HepG2 (cell line): ENCODE measurements at regions not wholly inside any gene's neighbourhood (a gene's known extent, or its start where the extent isn't known, plus 50 kb on each side); places are given as distances from the start of the nearest gene placed in this dataset.

Source experiments
- ATAC-seq: fragments of 200-7000 bp; cut with Tn5 transposase; 3 replicates; pipeline ENCODE4 v1.9.1; 2020; ENCODE audit warnings: mild to moderate bottlenecking, moderate library complexity
- BruUV-seq: library from RNA; stranded (reverse); fragments of 400-500 nt; replicated peaks from 2 replicates; lab custom pipeline; 2021; lab: Mats Ljungman, UMichigan
- CTCF ChIA-PET: fragments of 300-600 bp; formaldehyde crosslinking; extraction: SDS; loops from one replicate; lab custom pipeline; 2021; ENCODE audit warnings: low total read pairs, inconsistent platforms, low intra/inter-chr PET ratio; lab: Yijun Ruan, JAX
- POLR2A ChIA-PET: fragments of 350-600 bp; sonication (Branson Sonifier 250); formaldehyde crosslinking; loops from one replicate; lab custom pipeline; 2020; ENCODE audit warnings: antibody characterized with exemption, inconsistent platforms; lab: Yijun Ruan, JAX
- DNase-seq: peaks from one replicate; pipeline ENCODE4 v3.0.0-alpha.2; 2015; ENCODE audit warnings: low spot score
- FAIRE-seq: peaks from 3 replicates; lab custom pipeline; 2011; peaks lifted over from hg19 to GRCh38; lab: Jason Lieb, UNC
- H2AFZ ChIP-seq: one replicate; pipeline ENCODE4 v1.6.1; 2011; ENCODE audit warnings: low read length, inconsistent platforms
- H3K27ac ChIP-seq: fragments of 300-600 bp; 3 replicates; pipeline ENCODE4 v1.8.0; 2011; ENCODE audit warnings: mixed run types, mild to moderate bottlenecking, mixed read lengths, low read length, inconsistent platforms; ENCODE audit not compliant: insufficient read depth; ENCODE audit errors: extremely low read length
- H3K27me3 ChIP-seq, 2 experiments: fragments of 200-600 bp in 1 of 2; 2 replicates in 1 of 2; 3 replicates in 1 of 2; pipeline versions ENCODE4 v1.6.0 to v1.8.0; 2011; ENCODE audit warnings: low read length in 2 of 2, mild to moderate bottlenecking in 2 of 2, moderate library complexity in 2 of 2, inconsistent platforms in 1 of 2; ENCODE audit not compliant: insufficient read depth in 2 of 2, control insufficient read depth in 1 of 2
- H3K36me3 ChIP-seq, 2 experiments: fragments of 200-600 bp in 1 of 2; replicated peaks in 1 of 2; 2 replicates in 1 of 2; 3 replicates in 1 of 2; pipeline versions ENCODE4 v1.5.1 to v1.8.0; 2011; ENCODE audit warnings: low read length in 2 of 2, inconsistent platforms in 1 of 2; ENCODE audit not compliant: insufficient read depth in 2 of 2, control insufficient read depth in 1 of 2
- H3K4me1 ChIP-seq: 2 replicates; pipeline ENCODE4 v1.5.1; 2012; ENCODE audit warnings: low read length, inconsistent platforms; ENCODE audit not compliant: insufficient read depth
- H3K4me2 ChIP-seq: 2 replicates; pipeline ENCODE4 v1.6.0; 2011; ENCODE audit warnings: low read depth, low read length, inconsistent platforms
- H3K4me3 ChIP-seq, 3 experiments: fragments of 200-600 bp in 1 of 3; sonication (generic), shearing (Covaris generic) in 1 of 3; replicated peaks in 1 of 3; 2 replicates each; pipeline ENCODE4 v1.5.1; 2011 to 2016; ENCODE audit warnings: low read length in 3 of 3, inconsistent platforms in 2 of 3, low read depth in 2 of 3, mild to moderate bottlenecking in 2 of 3, control low read depth in 1 of 3, mixed read lengths in 1 of 3; ENCODE audit not compliant: insufficient read depth in 1 of 3
- H3K79me2 ChIP-seq: one replicate; pipeline ENCODE4 v1.6.1; 2011; ENCODE audit warnings: low read length, inconsistent platforms; ENCODE audit not compliant: insufficient read depth
- H3K9ac ChIP-seq: 2 replicates; pipeline ENCODE4 v1.6.0; 2011; ENCODE audit warnings: mild to moderate bottlenecking, low read depth, low read length, inconsistent platforms; ENCODE audit not compliant: insufficient read depth
- H3K9me3 ChIP-seq: 2 replicates; pipeline ENCODE4 v1.5.1; 2012; ENCODE audit warnings: mild to moderate bottlenecking, low read length
- H4K20me1 ChIP-seq: 2 replicates; pipeline ENCODE4 v1.6.0; 2011; ENCODE audit warnings: inconsistent platforms, mild to moderate bottlenecking, low read length, moderate library complexity; ENCODE audit not compliant: insufficient read depth
- ESRRA ChIP-seq: sonication (generic); formaldehyde crosslinking; IDR thresholded peaks from 2 replicates; pipeline ENCODE4 v1.5.1; 2020; ENCODE audit warnings: mild to moderate bottlenecking, low read depth, missing genetic modification reagents
- FOXK2 ChIP-seq: fragments of 450-650 bp; IDR thresholded peaks from 2 replicates; pipeline ENCODE4 v1.6.1; 2016
- HOXA3 ChIP-seq: sonication (generic); formaldehyde crosslinking; IDR thresholded peaks from 2 replicates; pipeline ENCODE4 v1.5.0; 2020; ENCODE audit warnings: missing genetic modification reagents
- NONO ChIP-seq, 2 experiments: fragments of 450-650 bp in 1 of 2; sonication (generic) in 1 of 2; formaldehyde crosslinking in 1 of 2; IDR thresholded peaks in 1 of 2; conservative IDR thresholded peaks in 1 of 2; 2 replicates each; pipeline versions ENCODE4 v1.6.1 to v1.8.0; 2017 to 2022; ENCODE audit warnings: mild to moderate bottlenecking in 1 of 2, missing genetic modification reagents in 1 of 2, moderate library complexity in 1 of 2
- RERE ChIP-seq: IDR thresholded peaks from 2 replicates; pipeline ENCODE4 v1.6.1; 2016; ENCODE audit warnings: low read depth, missing genetic modification reagents, missing compliant biosample characterization
- SCMH1 ChIP-seq: sonication (generic); formaldehyde crosslinking; IDR thresholded peaks from 2 replicates; pipeline ENCODE4 v1.9.0; 2021; ENCODE audit warnings: missing genetic modification reagents, mild to moderate bottlenecking, borderline replicate concordance
- TOPORS ChIP-seq: sonication (generic); formaldehyde crosslinking; IDR thresholded peaks from 2 replicates; pipeline ENCODE4 v1.8.0; 2023; ENCODE audit warnings: mild to moderate bottlenecking, missing genetic modification reagents
- ZBTB7A ChIP-seq: sonication (generic); formaldehyde crosslinking; IDR thresholded peaks from 2 replicates; pipeline ENCODE4 v1.8.0; 2022; ENCODE audit warnings: mild to moderate bottlenecking, missing genetic modification reagents
- ZNF10 ChIP-seq: sonication (generic); formaldehyde crosslinking; IDR thresholded peaks from 2 replicates; pipeline ENCODE4 v1.4.0; 2020; ENCODE audit warnings: mild to moderate bottlenecking, low read depth, missing genetic modification reagents, borderline replicate concordance
- ZNF235 ChIP-seq: sonication (generic); formaldehyde crosslinking; IDR thresholded peaks from 2 replicates; pipeline ENCODE4 v1.8.1; 2023; ENCODE audit warnings: mild to moderate bottlenecking, missing genetic modification reagents, borderline replicate concordance
- ZNF33B ChIP-seq: sonication (generic); formaldehyde crosslinking; IDR thresholded peaks from 2 replicates; pipeline ENCODE4 v1.5.1; 2020; ENCODE audit warnings: mild to moderate bottlenecking, missing genetic modification reagents
- WGBS: methylation state at CpG from one replicate; pipeline ENCODE4 v1.1.6; 2017; ENCODE audit warnings: low lambda C conversion rate; 5-methylcytosine and 5-hydroxymethylcytosine counted together
- in situ Hi-C: cut with HindIII; loops from 2 replicates; pipeline ENCODE4 v1.10.0; 2017; ENCODE audit warnings: low pct_unique_long_range_greater_than_20kb; ENCODE audit not compliant: extremely low pct_ligation_motif_present
- intact Hi-C: fragments of 100-400 bp; cut with micrococcal nuclease; formaldehyde crosslinking; loops from one replicate; pipeline ENCODE4 v1.10.0; 2022; ENCODE audit not compliant: unreplicated experiment

GRCh38 chr17:71467719-71468118 is 653.1 kb upstream of the SOX9 start:
- H4K20me1 ChIP-seq = no peaks in the 10 kb centered on the region
- ChIA-PET POLR2A (no interaction called here), CTCF (no interaction called here)
- DNase-seq = no peak
- H3K9ac ChIP-seq = no peak overlapping the region
- no peak overlapping the region for H2AFZ ChIP-seq
- no peaks in the 10 kb centered on the region for H3K79me2 ChIP-seq
- H3K4me2 ChIP-seq = no peak overlapping the region
- peaks cover 0 to 4% of the 10 kb centered on the region in 2 experiments; a peak in 1 of 5 replicates for H3K27me3 ChIP-seq
- no TSS peak for BruUV-seq
- H3K9me3 ChIP-seq = no peaks in the 10 kb centered on the region
- ATAC-seq = no peak
- no peak for FAIRE-seq
- in situ Hi-C loops = loop anchor here (25.0 kb wide), 2 partner anchors 830 to 1070 kb away; no protein-coding TSS in a partner anchor
- no peak overlapping the region for H3K4me3 ChIP-seq
- intact Hi-C loops = loop anchor here (10.0 kb wide), 1 partner anchor 383 kb away; no protein-coding TSS in a partner anchor
- 0% methylated on average over 2 of the region's 2 CpGs for WGBS
- H3K36me3 ChIP-seq = no peaks in the 10 kb centered on the region
- H3K27ac ChIP-seq = no peak overlapping the region
- TF ChIP-seq ESRRA (CRISPR knock-in tag) (no peak), SCMH1 (CRISPR knock-in tag) (no peak), TOPORS (no peak), ZNF33B (CRISPR knock-in tag) (no peak), FOXK2 (no peak), ZBTB7A (CRISPR knock-in tag) (no peak), RERE (CRISPR knock-in tag) (no peak), ZNF235 (CRISPR knock-in tag) (no peak), HOXA3 (CRISPR knock-in tag) (no peak), ZNF10 (CRISPR knock-in tag) (no peak), NONO (IDR thresholded peaks at IDR 0.05) (no peak), NONO (CRISPR knock-in tag; conservative IDR thresholded peaks at IDR 0.05) (no peak)
- no peaks in the 10 kb centered on the region for H3K4me1 ChIP-seq
